SK-N-SH (cell line): ENCODE measurements at regions not wholly inside any gene's neighbourhood (a gene's known extent, or its start where the extent isn't known, plus 50 kb on each side); places are given as distances from the start of the nearest gene placed in this dataset.

Source experiments
- CTCF ChIA-PET: fragments of 300-600, 350-600 bp; formaldehyde crosslinking; extraction: SDS; loops from one replicate; lab custom pipeline; 2021; lab: Yijun Ruan, JAX
- POLR2A ChIA-PET: fragments of 350-600 bp; sonication (Branson Sonifier 250); formaldehyde crosslinking; extraction: SDS; loops from one replicate; lab custom pipeline; 2020; ENCODE audit warnings: antibody characterized with exemption, inconsistent platforms; lab: Yijun Ruan, JAX
- DNase-seq: peaks from one replicate; pipeline ENCODE4 v3.0.0; 2012
- H2AFZ ChIP-seq: fragments of 200-600 bp; sonication (generic); 2 replicates; pipeline ENCODE4 v1.8.1; 2016; ENCODE audit warnings: antibody characterized with exemption, mild to moderate bottlenecking, low read depth
- H3F3A ChIP-seq: fragments of 200-600 bp; sonication (generic); replicated peaks from 2 replicates; pipeline ENCODE3; 2016; ENCODE audit warnings: antibody characterized with exemption, mild to moderate bottlenecking; ENCODE audit not compliant: insufficient read depth
- H3K27ac ChIP-seq, 2 experiments: fragments of 200-500 bp in 1 of 2; fragments of 200-600 bp in 1 of 2; sonication (Bioruptor generic) in 1 of 2; sonication (generic), shearing (Covaris generic) in 1 of 2; 2 replicates each; pipeline versions ENCODE4 v1.5.1 to v1.6.1; 2014 to 2016; ENCODE audit warnings: low read depth in 2 of 2, inconsistent platforms in 1 of 2, low read length in 1 of 2, mild to moderate bottlenecking in 1 of 2, mixed read lengths in 1 of 2
- H3K27me3 ChIP-seq: fragments of 200-600 bp; sonication (generic), shearing (Covaris generic); 2 replicates; pipeline ENCODE4 v1.6.1; 2016; ENCODE audit warnings: mixed run types; ENCODE audit not compliant: insufficient read depth
- H3K36me3 ChIP-seq, 2 experiments: fragments of 200-500 bp in 1 of 2; fragments of 200-600 bp in 1 of 2; sonication (Bioruptor generic) in 1 of 2; sonication (generic) in 1 of 2; replicated peaks in 1 of 2; 2 replicates each; pipeline versions ENCODE3 to v1.5.1; 2014 to 2016; ENCODE audit warnings: low read length in 1 of 2, mild to moderate bottlenecking in 1 of 2; ENCODE audit not compliant: insufficient read depth in 2 of 2, control insufficient read depth in 1 of 2
- H3K4me1 ChIP-seq, 2 experiments: fragments of 200-500 bp in 1 of 2; fragments of 200-600 bp in 1 of 2; sonication (Bioruptor generic) in 1 of 2; sonication (generic), shearing (Covaris generic) in 1 of 2; 2 replicates each; pipeline versions ENCODE4 v1.5.1 to v1.6.1; 2014 to 2016; ENCODE audit warnings: low read depth in 1 of 2, low read length in 1 of 2, mixed run types in 1 of 2; ENCODE audit not compliant: insufficient read depth in 2 of 2, control insufficient read depth in 1 of 2
- H3K4me2 ChIP-seq: fragments of 200-600 bp; sonication (generic), shearing (Covaris generic); 2 replicates; pipeline ENCODE4 v1.6.1; 2017; ENCODE audit warnings: mixed run types
- H3K4me3 ChIP-seq, 2 experiments: fragments of 200-500 bp in 1 of 2; fragments of 200-600 bp in 1 of 2; sonication (Bioruptor generic) in 1 of 2; sonication (generic), shearing (Covaris generic) in 1 of 2; 2 replicates each; pipeline versions ENCODE4 v1.5.1 to v1.8.1; 2014 to 2016; ENCODE audit warnings: low read depth in 2 of 2, inconsistent platforms in 1 of 2, low read length in 1 of 2, mild to moderate bottlenecking in 1 of 2, mixed read lengths in 1 of 2, moderate library complexity in 1 of 2
- H3K79me2 ChIP-seq: fragments of 200-600 bp; sonication (generic); 2 replicates; pipeline ENCODE4 v1.8.1; 2017; ENCODE audit warnings: mild to moderate bottlenecking; ENCODE audit not compliant: insufficient read depth
- H3K9ac ChIP-seq: fragments of 200-600 bp; sonication (generic); 2 replicates; pipeline ENCODE4 v1.6.1; 2017; ENCODE audit warnings: mixed run types
- H3K9me2 ChIP-seq: fragments of 200-600 bp; sonication (generic); 2 replicates; pipeline ENCODE4 v1.6.1; 2017; ENCODE audit warnings: mixed run types
- H3K9me3 ChIP-seq: fragments of 200-600 bp; sonication (generic); 2 replicates; pipeline ENCODE4 v1.6.1; 2017; ENCODE audit warnings: mixed run types, mild to moderate bottlenecking, moderate library complexity
- H4K20me1 ChIP-seq: fragments of 200-600 bp; sonication (generic); 2 replicates; pipeline ENCODE4 v1.6.1; 2017; ENCODE audit warnings: mild to moderate bottlenecking, mixed run types; ENCODE audit not compliant: insufficient read depth
- CHD2 ChIP-seq: fragments of 150-350 bp; IDR thresholded peaks from 2 replicates; pipeline ENCODE4 v1.6.1; 2018; ENCODE audit warnings: low read length; ENCODE audit not compliant: partially characterized antibody
- CTCF ChIP-seq: fragments of 200-600 bp; sonication (generic); IDR thresholded peaks from 2 replicates; pipeline ENCODE4 v1.6.1; 2017; ENCODE audit warnings: antibody characterized with exemption, mild to moderate bottlenecking, moderate library complexity
- EZH2phosphoT487 ChIP-seq: fragments of 200-600 bp; sonication (generic); IDR thresholded peaks from 2 replicates; pipeline ENCODE4 v1.6.1; 2017; ENCODE audit warnings: low read depth, mixed run types, mild to moderate bottlenecking, antibody characterized with exemption, moderate library complexity, borderline replicate concordance
- FOSL2 ChIP-seq: IDR thresholded peaks from 2 replicates; pipeline ENCODE4 v1.4.0; 2012; ENCODE audit warnings: low read depth, mild to moderate bottlenecking, moderate library complexity, borderline replicate concordance
- FOXJ3 ChIP-seq: sonication (generic); formaldehyde crosslinking; IDR thresholded peaks from 2 replicates; pipeline ENCODE4 v1.5.1; 2020; ENCODE audit warnings: mild to moderate bottlenecking, missing genetic modification reagents
- FOXM1 ChIP-seq: IDR thresholded peaks from 2 replicates; pipeline ENCODE4 v1.4.0; 2012; ENCODE audit warnings: low read depth, mild to moderate bottlenecking
- JUND ChIP-seq: IDR thresholded peaks from 2 replicates; pipeline ENCODE4 v1.4.0; 2012
- MEF2A ChIP-seq: IDR thresholded peaks from 2 replicates; pipeline ENCODE4 v1.4.0; 2012; ENCODE audit warnings: low read depth, borderline replicate concordance
- MXI1 ChIP-seq: IDR thresholded peaks from 2 replicates; pipeline ENCODE4 v1.6.1; 2012; ENCODE audit warnings: mild to moderate bottlenecking, low read depth, low read length, improper control_type of control experiment
- RAD21 ChIP-seq: IDR thresholded peaks from 2 replicates; pipeline ENCODE4 v1.6.1; 2012; ENCODE audit warnings: mild to moderate bottlenecking, low read length
- SIN3A ChIP-seq: IDR thresholded peaks from 2 replicates; pipeline ENCODE4 v1.6.1; 2012; ENCODE audit warnings: low read depth, mild to moderate bottlenecking, low read length, moderate library complexity, borderline replicate concordance
- SMC3 ChIP-seq: IDR thresholded peaks from 2 replicates; pipeline ENCODE4 v1.6.1; 2012; ENCODE audit warnings: low read depth, low read length, improper control_type of control experiment
- TAF1 ChIP-seq: IDR thresholded peaks from 2 replicates; pipeline ENCODE4 v1.6.1; 2012; ENCODE audit warnings: low read depth, mild to moderate bottlenecking, low read length, moderate library complexity, borderline replicate concordance
- USF1 ChIP-seq: IDR thresholded peaks from 2 replicates; pipeline ENCODE4 v1.4.0; 2012; ENCODE audit warnings: low read depth, borderline replicate concordance
- YY1 ChIP-seq: IDR thresholded peaks from 2 replicates; pipeline ENCODE4 v1.4.0; 2012; ENCODE audit warnings: low read depth, mild to moderate bottlenecking
- WGBS: methylation state at CpG from one replicate; pipeline ENCODE4 v1.1.6; 2017; ENCODE audit warnings: low lambda C conversion rate; 5-methylcytosine and 5-hydroxymethylcytosine counted together
- TF ChIP-seq, protein P1 (sequence below): IDR thresholded peaks from 2 replicates; pipeline ENCODE4 v1.4.0; 2012; ENCODE audit warnings: low read depth, borderline replicate concordance

GRCh38 chr10:33573606-33574005 lies 239.1 kb upstream of the NRP1 start:
- H3K36me3 ChIP-seq, result no peaks in the 10 kb centered on the region
- H3K9me2 ChIP-seq, result no peaks in the 10 kb centered on the region
- no peak overlapping the region for H3K4me3 ChIP-seq
- H3K27me3 ChIP-seq, result no peaks in the 10 kb centered on the region
- no peaks in the 10 kb centered on the region for H3K79me2 ChIP-seq
- H3K27ac ChIP-seq, result no peak overlapping the region
- no peak for DNase-seq
- 68% methylated on average over 2 of the region's 2 CpGs for WGBS
- ChIA-PET POLR2A (no interaction called here), CTCF (no interaction called here)
- no peak overlapping the region for H3K4me2 ChIP-seq
- H3K9me3 ChIP-seq, result no peaks in the 10 kb centered on the region
- H4K20me1 ChIP-seq, result no peaks in the 10 kb centered on the region
- no peaks in the 10 kb centered on the region for H3F3A ChIP-seq
- no peaks in the 10 kb centered on the region for H3K4me1 ChIP-seq
- no peak overlapping the region for H2AFZ ChIP-seq
- H3K9ac ChIP-seq, result no peak overlapping the region
- TF ChIP-seq FOXM1 (no peak), FOSL2 (no peak), TAF1 (no peak), JUND (no peak), EZH2phosphoT487 (no peak), YY1 (no peak), USF1 (no peak), FOXJ3 (CRISPR knock-in tag) (no peak), RAD21 (no peak), MEF2A (no peak), CTCF (no peak), SIN3A (no peak), SMC3 (no peak), CHD2 (no peak), MXI1 (no peak)
- TF ChIP-seq, protein P1, sequence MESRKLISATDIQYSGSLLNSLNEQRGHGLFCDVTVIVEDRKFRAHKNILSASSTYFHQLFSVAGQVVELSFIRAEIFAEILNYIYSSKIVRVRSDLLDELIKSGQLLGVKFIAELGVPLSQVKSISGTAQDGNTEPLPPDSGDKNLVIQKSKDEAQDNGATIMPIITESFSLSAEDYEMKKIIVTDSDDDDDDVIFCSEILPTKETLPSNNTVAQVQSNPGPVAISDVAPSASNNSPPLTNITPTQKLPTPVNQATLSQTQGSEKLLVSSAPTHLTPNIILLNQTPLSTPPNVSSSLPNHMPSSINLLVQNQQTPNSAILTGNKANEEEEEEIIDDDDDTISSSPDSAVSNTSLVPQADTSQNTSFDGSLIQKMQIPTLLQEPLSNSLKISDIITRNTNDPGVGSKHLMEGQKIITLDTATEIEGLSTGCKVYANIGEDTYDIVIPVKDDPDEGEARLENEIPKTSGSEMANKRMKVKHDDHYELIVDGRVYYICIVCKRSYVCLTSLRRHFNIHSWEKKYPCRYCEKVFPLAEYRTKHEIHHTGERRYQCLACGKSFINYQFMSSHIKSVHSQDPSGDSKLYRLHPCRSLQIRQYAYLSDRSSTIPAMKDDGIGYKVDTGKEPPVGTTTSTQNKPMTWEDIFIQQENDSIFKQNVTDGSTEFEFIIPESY, result no peak
